ENCODE measurements at regions not wholly inside any gene's neighbourhood (a gene's known extent, or its start where the extent isn't known, plus 50 kb on each side); places are given as distances from the start of the nearest gene placed in this dataset.
A peak's percentile ranks its signal among the peaks of the same experiment; 100 is the strongest.

GRCh38 chr9:1355656-1356055 is 305.5 kb downstream of the DMRT2 start:
- Histone ChIP-seq H3K9me3 (no peaks in the 10 kb centered on the region), H3K4me1 (no peaks in the 10 kb centered on the region), H3K36me3 (no peaks in the 10 kb centered on the region), H3K4me3 (no peak overlapping the region), H3K27ac (no peak overlapping the region), H3K27me3 (no peaks in the 10 kb centered on the region)
- intact Hi-C loops (cut with DNase I): no loop called here
- DNase-seq (no peak), FAIRE-seq (no peak), ATAC-seq (no peak)
- WGBS, 2 donors: 78 to 88% methylated on average over 1 of the region's 1 CpG
- TF ChIP-seq CTCF (IDR thresholded peaks at IDR 0.05): no peak

GRCh38 chr9:1362845-1363244 is 312.7 kb downstream of the DMRT2 start:
- Histone ChIP-seq H3K4me1 (no peaks in the 10 kb centered on the region), H3K27me3 (no peaks in the 10 kb centered on the region), H3K36me3 (no peaks in the 10 kb centered on the region), H3K9me3 (no peaks in the 10 kb centered on the region), H3K4me3 (no peak overlapping the region), H3K27ac (no peak overlapping the region)
- FAIRE-seq (no peak), DNase-seq (no peak), ATAC-seq (no peak)
- no peak for TF ChIP-seq CTCF (IDR thresholded peaks at IDR 0.05)
- WGBS, 2 donors: 74 to 78% methylated on average over 6 of the region's 6 CpGs
- intact Hi-C loops (cut with DNase I): no loop called here

- Histone ChIP-seq H3K9me3 (no peaks in the 10 kb centered on the region), H3K27me3 (no peaks in the 10 kb centered on the region), H3K36me3 (no peaks in the 10 kb centered on the region), H3K4me1 (no peaks in the 10 kb centered on the region), H3K27ac (no peak overlapping the region), H3K4me3 (no peak overlapping the region)
- DNase-seq (no peak), ATAC-seq (no peak), FAIRE-seq (no peak)
- 86 to 90% methylated on average over 2 of the region's 2 CpGs for WGBS, 2 donors
- intact Hi-C loops (cut with DNase I): no loop called here
- no peak for TF ChIP-seq CTCF (IDR thresholded peaks at IDR 0.05)
Observed at GRCh38 chr9:1366276-1366675, 316.1 kb downstream of the DMRT2 start.

- no peak for TF ChIP-seq CTCF (IDR thresholded peaks at IDR 0.05)
- FAIRE-seq: no peak
- DNase-seq: no peak
- H3K9me3 ChIP-seq: no peaks in the 10 kb centered on the region
- 70 to 75% methylated on average over 1 of the region's 1 CpG for WGBS, 2 donors
- H3K4me3 ChIP-seq: no peak overlapping the region
- no peaks in the 10 kb centered on the region for H3K27me3 ChIP-seq
- H3K27ac ChIP-seq: no peak overlapping the region
- no peak for ATAC-seq
- intact Hi-C loops (cut with DNase I): no loop called here
- H3K36me3 ChIP-seq: no peaks in the 10 kb centered on the region
- H3K4me1 ChIP-seq: no peaks in the 10 kb centered on the region
Observed at GRCh38 chr9:1369297-1369696, 319.1 kb downstream of the DMRT2 start.

GRCh38 chr9:1373445-1373844 is 323.3 kb downstream of the DMRT2 start:
- FAIRE-seq: no peak
- no peaks in the 10 kb centered on the region for H3K27me3 ChIP-seq
- peak overlapping the region in 1 of 4 donors; percentile 17 for H3K27ac ChIP-seq
- no peaks in the 10 kb centered on the region for H3K4me1 ChIP-seq
- intact Hi-C loops (cut with DNase I): no loop called here
- peak in 3 of 4 donors; percentile 50 to 67 (median 57) for ATAC-seq
- peak in 1 of 6 donors; percentile 8 for DNase-seq
- no peak for TF ChIP-seq CTCF (IDR thresholded peaks at IDR 0.05)
- H3K9me3 ChIP-seq: no peaks in the 10 kb centered on the region
- H3K4me3 ChIP-seq: no peak overlapping the region
- H3K36me3 ChIP-seq: no peaks in the 10 kb centered on the region
- 42 to 45% methylated on average over 5 of the region's 5 CpGs for WGBS, 2 donors

All from pancreas (tissue), 10 donors.